ENCODE measurements at regions not wholly inside any gene's neighbourhood (a gene's known extent, or its start where the extent isn't known, plus 50 kb on each side); places are given as distances from the start of the nearest gene placed in this dataset.
"Not testable (repeated sequence)": the region's sequence is repeated elsewhere in the genome, so short reads cannot be mapped to it uniquely, and the experiment has no call there.

DNA sequence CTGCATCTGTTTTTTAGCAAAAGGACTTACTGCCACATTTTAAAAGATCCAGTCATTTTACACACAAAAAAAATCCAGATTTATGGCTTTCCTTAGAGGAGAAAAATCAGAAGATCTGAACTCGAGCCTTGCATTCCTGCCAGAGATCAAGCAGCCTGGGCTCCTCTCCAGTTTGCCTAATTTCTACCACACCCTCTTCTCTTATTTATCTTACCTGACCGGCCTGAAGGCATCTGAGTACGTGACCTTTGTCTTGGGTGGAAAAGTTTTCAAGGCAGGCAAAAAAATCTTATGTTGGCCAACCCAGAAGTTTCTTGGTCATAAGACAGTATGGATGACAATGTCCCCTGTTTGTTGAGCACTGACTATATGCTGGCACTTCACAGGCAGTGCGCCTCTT is 60.3 kb downstream of the CHRD start:
- no peak overlapping the region for H3K9ac ChIP-seq (ENCODE audit: low read depth, low read length)
- no peaks in the 10 kb centered on the region for H3K9me3 ChIP-seq (ENCODE audit: control insufficient read depth, insufficient read depth, low read length)
- 0 out of 2 replicates have a peak, but pooled peaks cover 3% of the 10 kb centered on the region for H3K4me1 ChIP-seq (ENCODE audit: insufficient read depth, low read length)
- H3K36me3 ChIP-seq (ENCODE audit: insufficient read depth, low read length), result no peaks in the 10 kb centered on the region

DNA sequence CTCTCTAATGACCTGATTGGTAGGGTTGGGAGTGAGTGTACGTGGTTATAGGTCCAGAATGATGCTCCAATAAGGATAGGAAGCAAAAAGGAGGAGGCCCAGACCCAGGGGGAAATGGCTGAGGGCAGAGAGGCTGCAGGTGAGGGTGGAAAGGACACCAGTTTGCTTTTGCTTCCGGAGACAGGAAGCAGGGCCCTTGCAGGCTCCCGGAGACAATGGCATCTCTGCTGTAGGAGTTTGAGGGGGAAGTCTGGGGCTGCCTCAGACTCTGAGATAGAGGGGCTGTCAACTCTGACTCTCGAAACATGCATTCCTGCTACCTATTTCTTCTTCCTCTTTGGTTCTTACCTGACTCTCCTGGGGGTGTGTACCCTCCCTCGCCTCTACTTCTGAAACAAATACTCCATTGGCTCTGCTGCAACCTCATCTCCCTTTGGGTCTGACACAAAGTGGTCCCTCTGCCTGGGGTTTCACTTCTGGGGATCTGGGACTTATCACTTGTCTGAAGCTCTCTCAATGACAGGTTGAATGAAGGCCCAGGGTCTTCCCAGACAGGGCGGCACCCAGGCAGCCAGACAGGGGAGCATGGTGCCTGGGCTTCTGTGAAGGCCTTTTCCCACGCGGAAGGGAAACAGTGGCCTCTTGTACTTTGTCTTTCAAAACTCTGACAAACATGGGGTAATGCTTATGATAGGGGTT is 61.5 kb downstream of the CHRD start:
- no peak overlapping the region for H3K9ac ChIP-seq (ENCODE audit: low read depth, low read length)

DNA sequence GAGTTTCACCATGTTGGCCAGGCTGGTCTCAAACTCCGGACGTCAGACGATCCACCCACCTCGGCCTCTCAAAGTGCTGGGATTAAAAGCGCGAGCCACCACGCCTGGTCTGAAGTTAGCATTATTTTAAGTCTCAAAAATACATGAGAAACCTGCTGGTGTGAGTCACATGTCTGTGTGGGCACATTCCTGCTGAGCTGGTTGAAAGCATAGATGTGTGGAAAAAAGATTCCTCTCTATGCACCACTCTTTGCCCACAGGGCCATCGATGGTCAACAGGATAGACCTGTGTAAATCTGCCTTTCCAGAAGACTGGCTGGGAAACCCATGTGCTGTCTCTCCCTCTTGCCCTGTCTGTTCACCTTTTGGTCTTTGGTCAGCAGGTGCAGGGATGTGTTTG is 63.5 kb downstream of the CHRD start:
- H3K4me1 ChIP-seq (ENCODE audit: insufficient read depth, low read length), result 0 out of 2 replicates have a peak, but pooled peaks cover 3% of the 10 kb centered on the region
- no peak overlapping the region for H3K9ac ChIP-seq (ENCODE audit: low read depth, low read length)
- H3K9me3 ChIP-seq (ENCODE audit: control insufficient read depth, insufficient read depth, low read length), result no peaks in the 10 kb centered on the region
- H3K36me3 ChIP-seq (ENCODE audit: insufficient read depth, low read length), result no peaks in the 10 kb centered on the region

More for the DNA sequence above, 61.5 kb downstream of the CHRD start:
- 0 out of 2 replicates have a peak, but pooled peaks cover 3% of the 10 kb centered on the region for H3K4me1 ChIP-seq (ENCODE audit: insufficient read depth, low read length)
- no peaks in the 10 kb centered on the region for H3K36me3 ChIP-seq (ENCODE audit: insufficient read depth, low read length)
- no peaks in the 10 kb centered on the region for H3K9me3 ChIP-seq (ENCODE audit: control insufficient read depth, insufficient read depth, low read length)

GRCh38 chr3:184443831-184444230 is 64.0 kb downstream of the CHRD start:
- H3K9me3 ChIP-seq (ENCODE audit: control insufficient read depth, insufficient read depth, low read length), result no peaks in the 10 kb centered on the region
- 0 out of 2 replicates have a peak, but pooled peaks cover 3% of the 10 kb centered on the region for H3K4me1 ChIP-seq (ENCODE audit: insufficient read depth, low read length)
- H3K36me3 ChIP-seq (ENCODE audit: insufficient read depth, low read length), result no peaks in the 10 kb centered on the region
- no peak overlapping the region for H3K9ac ChIP-seq (ENCODE audit: low read depth, low read length)

- H3K9ac ChIP-seq (ENCODE audit: low read depth, low read length), result no peak overlapping the region
Measured at GRCh38 chr3:184448321-184449160, 68.7 kb downstream of the CHRD start.

GRCh38 chr3:184449161-184449515 is 69.3 kb downstream of the CHRD start:
- H3K4me1 ChIP-seq (ENCODE audit: insufficient read depth, low read length), result no peaks in the 10 kb centered on the region
- H3K9ac ChIP-seq (ENCODE audit: low read depth, low read length), result no peak overlapping the region
- no peaks in the 10 kb centered on the region for H3K36me3 ChIP-seq (ENCODE audit: insufficient read depth, low read length)
- H3K9me3 ChIP-seq (ENCODE audit: control insufficient read depth, insufficient read depth, low read length), result no peaks in the 10 kb centered on the region

More at GRCh38 chr3:184448321-184449160, 68.7 kb downstream of the CHRD start:
- Histone ChIP-seq H3K36me3 (ENCODE audit: insufficient read depth, low read length) (no peaks in the 10 kb centered on the region), H3K4me1 (ENCODE audit: insufficient read depth, low read length) (no peaks in the 10 kb centered on the region), H3K9me3 (ENCODE audit: control insufficient read depth, insufficient read depth, low read length) (no peaks in the 10 kb centered on the region)

GRCh38 chr3:184450547-184450946 is 70.7 kb downstream of the CHRD start:
- no peak overlapping the region for H3K9ac ChIP-seq (ENCODE audit: low read depth, low read length)

GRCh38 chr3:184453296-184453695 is 73.4 kb downstream of the CHRD start:
- no peaks in the 10 kb centered on the region for H3K4me1 ChIP-seq (ENCODE audit: insufficient read depth, low read length)
- no peaks in the 10 kb centered on the region for H3K36me3 ChIP-seq (ENCODE audit: insufficient read depth, low read length)
- H3K9ac ChIP-seq (ENCODE audit: low read depth, low read length), result no peak overlapping the region
- H3K9me3 ChIP-seq (ENCODE audit: control insufficient read depth, insufficient read depth, low read length), result peaks cover 3% of the 10 kb centered on the region; the same call in 1 of the 2 replicates

More at GRCh38 chr3:184450547-184450946, 70.7 kb downstream of the CHRD start:
- no peaks in the 10 kb centered on the region for H3K4me1 ChIP-seq (ENCODE audit: insufficient read depth, low read length)
- no peaks in the 10 kb centered on the region for H3K9me3 ChIP-seq (ENCODE audit: control insufficient read depth, insufficient read depth, low read length)
- H3K36me3 ChIP-seq (ENCODE audit: insufficient read depth, low read length), result no peaks in the 10 kb centered on the region

DNA sequence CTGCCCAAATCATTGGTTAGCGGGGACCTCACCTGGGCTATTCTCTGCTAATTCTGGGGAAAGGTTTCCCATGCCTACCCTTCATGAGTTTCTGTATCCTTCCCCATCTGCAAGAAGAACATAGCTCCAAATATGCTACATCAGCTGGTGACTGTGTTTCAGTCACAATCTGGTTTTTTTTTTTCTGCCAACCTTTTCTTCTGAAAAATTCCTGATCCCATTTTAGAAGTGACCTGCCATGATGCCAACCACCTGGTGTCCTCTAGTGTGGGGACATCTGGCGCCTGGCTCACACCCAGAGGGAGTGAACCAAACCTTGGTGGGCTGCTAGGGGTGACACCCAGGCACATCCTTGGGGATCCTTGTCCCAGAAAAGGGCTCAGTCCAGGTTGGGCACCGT is 76.1 kb downstream of the CHRD start:
- no peaks in the 10 kb centered on the region for H3K36me3 ChIP-seq (ENCODE audit: insufficient read depth, low read length)
- H3K4me1 ChIP-seq (ENCODE audit: insufficient read depth, low read length), result no peaks in the 10 kb centered on the region
- no peak overlapping the region for H3K9ac ChIP-seq (ENCODE audit: low read depth, low read length)
- peaks cover 3% of the 10 kb centered on the region; the same call in 1 of the 2 replicates for H3K9me3 ChIP-seq (ENCODE audit: control insufficient read depth, insufficient read depth, low read length)

GRCh38 chr3:184456476-184456875 is 76.6 kb downstream of the CHRD start:
- Histone ChIP-seq H3K9me3 (ENCODE audit: control insufficient read depth, insufficient read depth, low read length) (peaks cover 3% of the 10 kb centered on the region; the same call in 1 of the 2 replicates), H3K9ac (ENCODE audit: low read depth, low read length) (no peak overlapping the region)

DNA sequence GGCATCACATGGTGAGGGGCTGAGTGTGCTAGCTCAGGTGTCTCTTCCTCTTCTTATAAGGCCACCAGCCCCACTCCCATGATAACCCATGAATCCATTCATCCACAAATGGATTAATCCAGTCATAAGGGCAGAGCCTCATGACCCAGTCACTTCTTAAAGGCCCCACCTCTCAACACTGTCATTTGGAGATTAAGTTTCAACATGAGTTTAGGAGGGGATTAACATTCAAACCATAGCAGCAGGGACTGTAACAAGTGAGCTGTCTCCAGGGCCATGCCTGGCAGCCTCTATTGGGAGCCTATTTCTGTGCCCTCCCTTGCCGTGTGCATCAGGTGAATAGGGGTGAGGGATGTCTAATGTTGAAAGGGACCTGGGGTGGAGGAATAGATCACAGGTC is 77.5 kb downstream of the CHRD start:
- Histone ChIP-seq H3K4me1 (ENCODE audit: insufficient read depth, low read length) (no peaks in the 10 kb centered on the region), H3K36me3 (ENCODE audit: insufficient read depth, low read length) (no peaks in the 10 kb centered on the region), H3K9me3 (ENCODE audit: control insufficient read depth, insufficient read depth, low read length) (peaks cover 3% of the 10 kb centered on the region; the same call in 1 of the 2 replicates), H3K9ac (ENCODE audit: low read depth, low read length) (no peak overlapping the region)

More at GRCh38 chr3:184456476-184456875, 76.6 kb downstream of the CHRD start:
- no peaks in the 10 kb centered on the region for H3K4me1 ChIP-seq (ENCODE audit: insufficient read depth, low read length)
- H3K36me3 ChIP-seq (ENCODE audit: insufficient read depth, low read length), result no peaks in the 10 kb centered on the region

DNA sequence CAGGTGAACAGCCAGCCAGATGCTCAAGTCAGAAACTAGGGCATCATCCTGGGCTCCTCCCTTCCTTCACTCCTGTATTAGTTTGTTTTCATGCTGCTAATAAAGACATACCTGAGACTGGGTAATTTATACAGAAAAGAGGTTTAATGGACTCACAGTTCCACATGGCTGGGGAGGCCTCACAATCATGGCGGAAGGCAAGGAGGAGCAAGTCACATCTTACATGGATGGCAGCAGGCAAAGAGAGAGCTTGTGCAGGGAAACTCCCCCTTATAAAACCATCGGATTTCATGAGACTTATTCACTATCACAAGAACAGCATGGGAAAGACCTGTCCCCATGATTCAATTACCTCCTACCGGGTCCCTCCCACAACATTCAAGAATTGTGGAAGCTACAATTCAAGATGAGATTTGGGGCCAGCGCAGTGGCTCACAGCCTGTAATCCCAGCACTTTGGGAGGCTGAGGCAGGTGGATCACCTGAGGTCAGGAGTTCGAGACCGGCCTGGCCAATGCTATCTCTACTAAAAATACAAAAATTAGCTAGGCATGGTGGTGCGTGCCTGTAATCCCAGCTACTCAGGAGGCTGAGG is 78.0 kb downstream of the CHRD start:
- not testable (repeated sequence) for H3K9ac ChIP-seq (ENCODE audit: low read depth, low read length); H3K4me1 ChIP-seq (ENCODE audit: insufficient read depth, low read length)

DNA sequence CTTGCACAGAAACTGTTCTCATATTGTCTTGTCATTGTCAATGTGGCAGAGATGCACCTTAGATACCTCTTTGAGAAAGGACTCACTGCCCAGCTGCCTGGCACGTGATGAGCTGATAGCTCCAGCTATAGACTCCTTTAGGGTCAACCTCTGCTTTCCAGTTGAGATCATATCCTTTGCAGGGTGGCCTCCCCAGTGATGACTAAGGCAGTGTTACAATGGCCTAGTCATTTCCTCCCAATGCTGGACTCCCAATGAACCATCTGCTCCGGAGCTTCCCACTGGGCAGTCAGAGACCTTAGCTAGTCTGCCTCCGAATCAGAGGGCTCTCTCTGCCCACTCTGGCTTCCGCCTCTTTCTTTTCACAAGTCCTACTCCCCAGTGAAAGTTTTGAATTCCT is 79.5 kb downstream of the CHRD start:
- Histone ChIP-seq H3K9me3 (ENCODE audit: control insufficient read depth, insufficient read depth, low read length) (peaks cover 3% of the 10 kb centered on the region; the same call in 1 of the 2 replicates), H3K9ac (ENCODE audit: low read depth, low read length) (no peak overlapping the region), H3K4me1 (ENCODE audit: insufficient read depth, low read length) (no peaks in the 10 kb centered on the region), H3K36me3 (ENCODE audit: insufficient read depth, low read length) (no peaks in the 10 kb centered on the region)

More for the DNA sequence above, 78.0 kb downstream of the CHRD start:
- H3K36me3 ChIP-seq (ENCODE audit: insufficient read depth, low read length); H3K9me3 ChIP-seq (ENCODE audit: control insufficient read depth, insufficient read depth, low read length): not testable (repeated sequence)

GRCh38 chr3:184460276-184460675 is 80.4 kb downstream of the CHRD start:
- Histone ChIP-seq H3K36me3 (ENCODE audit: insufficient read depth, low read length) (no peaks in the 10 kb centered on the region), H3K4me1 (ENCODE audit: insufficient read depth, low read length) (no peaks in the 10 kb centered on the region), H3K9me3 (ENCODE audit: control insufficient read depth, insufficient read depth, low read length) (peaks cover 3% of the 10 kb centered on the region; the same call in 1 of the 2 replicates), H3K9ac (ENCODE audit: low read depth, low read length) (no peak overlapping the region)

Measured in ES-I3 (cell line).